PC-9 (cell line): ENCODE measurements at regions not wholly inside any gene's neighbourhood (a gene's known extent, or its start where the extent isn't known, plus 50 kb on each side); places are given as distances from the start of the nearest gene placed in this dataset.

Experiments
- BruUV-seq: library from RNA; stranded (reverse); fragments of 400-500 nt; replicated peaks from 2 replicates; lab custom pipeline; 2021; lab: Mats Ljungman, UMichigan
- CTCF ChIA-PET: fragments of 300-600 bp; sonication (Branson Sonifier 250); formaldehyde crosslinking; loops from one replicate; lab custom pipeline; 2022; ENCODE audit warnings: antibody characterized with exemption; lab: Charles Lee
- POLR2A ChIA-PET: fragments of 300-600 bp; sonication (Branson Sonifier 250); formaldehyde crosslinking; loops from one replicate; lab custom pipeline; 2022; ENCODE audit warnings: antibody characterized with exemption; ENCODE audit not compliant: unreplicated experiment; lab: Charles Lee
- DNase-seq, 2 experiments: peaks; one replicate each; pipeline versions ENCODE4 v3.0.0 to v3.0.0-alpha.2; 2015 to 2022; ENCODE audit warnings: mixed read lengths in 1 of 2
- H2AFZ ChIP-seq: fragments of 200-600 bp; sonication (generic); 2 replicates; pipeline ENCODE4 v1.8.1; 2017; ENCODE audit warnings: antibody characterized with exemption
- H3F3A ChIP-seq: fragments of 200-600 bp; sonication (generic); 2 replicates; pipeline ENCODE4 v1.8.1; 2017; ENCODE audit warnings: antibody characterized with exemption, mild to moderate bottlenecking, low read depth; ENCODE audit not compliant: insufficient read depth
- H3K27ac ChIP-seq: fragments of 200-600 bp; sonication (generic); 2 replicates; pipeline ENCODE4 v1.6.1; 2016; ENCODE audit warnings: mixed run types
- H3K27me3 ChIP-seq: fragments of 200-600 bp; sonication (generic); 2 replicates; pipeline ENCODE4 v1.6.1; 2016; ENCODE audit warnings: low read depth, mixed run types; ENCODE audit not compliant: insufficient read depth
- H3K36me3 ChIP-seq: fragments of 200-600 bp; sonication (generic); 2 replicates; pipeline ENCODE4 v1.6.1; 2016; ENCODE audit warnings: low read depth, mixed run types
- H3K4me1 ChIP-seq: fragments of 200-600 bp; sonication (generic); replicated peaks from 2 replicates; pipeline ENCODE4 v1.6.1; 2016; ENCODE audit warnings: mixed run types; ENCODE audit not compliant: insufficient read depth
- H3K4me2 ChIP-seq: fragments of 200-600 bp; sonication (generic); 2 replicates; pipeline ENCODE4 v1.6.1; 2017; ENCODE audit warnings: mixed run types
- H3K4me3 ChIP-seq: fragments of 200-600 bp; sonication (generic); 2 replicates; pipeline ENCODE4 v1.6.1; 2016; ENCODE audit warnings: mixed run types
- H3K79me2 ChIP-seq: fragments of 200-600 bp; sonication (generic); 2 replicates; pipeline ENCODE4 v1.6.1; 2017; ENCODE audit warnings: low read depth, mixed run types
- H3K9me2 ChIP-seq: fragments of 200-600 bp; sonication (generic); 2 replicates; pipeline ENCODE4 v1.8.1; 2017; ENCODE audit warnings: mild to moderate bottlenecking; ENCODE audit not compliant: insufficient read depth
- H3K9me3 ChIP-seq: fragments of 200-600 bp; sonication (generic); 2 replicates; pipeline ENCODE4 v1.8.1; 2016; ENCODE audit warnings: low read depth; ENCODE audit not compliant: insufficient read depth
- H4K20me1 ChIP-seq: fragments of 200-600 bp; sonication (generic); 2 replicates; pipeline ENCODE4 v1.8.1; 2017; ENCODE audit not compliant: insufficient read depth
- EZH2 ChIP-seq: fragments of 200-600 bp; sonication (generic); IDR thresholded peaks from 2 replicates; pipeline ENCODE4 v1.8.0; 2017; ENCODE audit warnings: antibody characterized with exemption, low read depth
- intact Hi-C: fragments of 100-400 bp; cut with micrococcal nuclease; formaldehyde crosslinking; loops from one replicate; pipeline ENCODE4 v1.10.0; 2022; ENCODE audit not compliant: unreplicated experiment
- TF ChIP-seq, protein P1 (sequence below): fragments of 200-600 bp; sonication (generic); conservative IDR thresholded peaks from 2 replicates; pipeline ENCODE4 v1.6.1; 2017; ENCODE audit warnings: mixed run types, antibody characterized with exemption, mild to moderate bottlenecking, moderate library complexity

DNA sequence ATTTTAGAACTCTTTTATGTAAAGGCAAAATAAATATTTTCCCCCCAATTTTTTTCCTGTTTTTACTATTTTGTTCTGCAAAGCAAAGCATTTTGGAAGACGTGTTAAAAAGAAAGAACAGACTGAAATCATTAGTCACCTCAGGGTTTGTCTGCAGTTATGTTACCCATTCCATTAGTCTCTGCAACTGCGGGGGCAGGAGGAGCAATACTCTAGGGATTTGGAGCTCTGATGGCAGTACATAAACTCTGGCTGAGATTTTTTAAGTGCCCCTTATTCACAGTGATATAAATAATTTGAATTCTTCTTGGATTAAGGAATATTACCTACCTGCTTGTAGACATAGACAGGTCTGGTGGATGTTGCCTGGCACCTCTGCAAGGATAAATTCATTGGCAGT lies 88.0 kb upstream of the CELF4 start:
- Histone ChIP-seq H3K9me3 (no peaks in the 10 kb centered on the region), H3K27me3 (no peaks in the 10 kb centered on the region), H2AFZ (no peak overlapping the region), H3K4me3 (no peak overlapping the region), H3K27ac (no peak overlapping the region), H4K20me1 (no peaks in the 10 kb centered on the region), H3K4me1 (no peaks in the 10 kb centered on the region), H3K36me3 (no peaks in the 10 kb centered on the region), H3K79me2 (no peaks in the 10 kb centered on the region), H3F3A (no peaks in the 10 kb centered on the region), H3K9me2 (no peaks in the 10 kb centered on the region), H3K4me2 (no peak overlapping the region)
- no peak for TF ChIP-seq EZH2
- TF ChIP-seq, protein P1, sequence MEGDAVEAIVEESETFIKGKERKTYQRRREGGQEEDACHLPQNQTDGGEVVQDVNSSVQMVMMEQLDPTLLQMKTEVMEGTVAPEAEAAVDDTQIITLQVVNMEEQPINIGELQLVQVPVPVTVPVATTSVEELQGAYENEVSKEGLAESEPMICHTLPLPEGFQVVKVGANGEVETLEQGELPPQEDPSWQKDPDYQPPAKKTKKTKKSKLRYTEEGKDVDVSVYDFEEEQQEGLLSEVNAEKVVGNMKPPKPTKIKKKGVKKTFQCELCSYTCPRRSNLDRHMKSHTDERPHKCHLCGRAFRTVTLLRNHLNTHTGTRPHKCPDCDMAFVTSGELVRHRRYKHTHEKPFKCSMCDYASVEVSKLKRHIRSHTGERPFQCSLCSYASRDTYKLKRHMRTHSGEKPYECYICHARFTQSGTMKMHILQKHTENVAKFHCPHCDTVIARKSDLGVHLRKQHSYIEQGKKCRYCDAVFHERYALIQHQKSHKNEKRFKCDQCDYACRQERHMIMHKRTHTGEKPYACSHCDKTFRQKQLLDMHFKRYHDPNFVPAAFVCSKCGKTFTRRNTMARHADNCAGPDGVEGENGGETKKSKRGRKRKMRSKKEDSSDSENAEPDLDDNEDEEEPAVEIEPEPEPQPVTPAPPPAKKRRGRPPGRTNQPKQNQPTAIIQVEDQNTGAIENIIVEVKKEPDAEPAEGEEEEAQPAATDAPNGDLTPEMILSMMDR: no peak
- DNase-seq: no peak
- intact Hi-C loops: no loop called here
- CTCF ChIA-PET: no interaction called here
- POLR2A ChIA-PET: no interaction called here
- no TSS peak for BruUV-seq

DNA sequence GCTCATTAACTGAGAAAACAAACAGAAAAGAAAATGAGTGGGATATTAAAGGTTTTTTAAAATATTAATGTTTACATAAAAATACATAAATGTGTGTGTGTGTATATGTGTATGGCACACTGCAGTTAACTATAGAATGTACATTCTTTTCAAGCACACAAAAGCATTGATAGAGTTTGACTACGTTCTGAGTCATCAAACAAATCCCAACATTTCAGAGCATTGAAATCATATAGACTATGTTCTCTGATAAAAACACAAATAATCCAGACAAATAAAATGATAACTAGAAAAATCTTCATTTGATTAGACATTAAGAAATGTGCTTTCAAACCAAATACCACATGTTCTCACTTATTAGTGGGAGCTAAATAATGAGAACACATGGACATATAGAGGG lies 84.3 kb upstream of the CELF4 start:
- no peaks in the 10 kb centered on the region for H3K27me3 ChIP-seq
- H3K9me3 ChIP-seq: no peaks in the 10 kb centered on the region
- H3F3A ChIP-seq: no peaks in the 10 kb centered on the region
- intact Hi-C loops: no loop called here
- ChIA-PET CTCF (no interaction called here), POLR2A (no interaction called here)
- no peak overlapping the region for H3K4me3 ChIP-seq
- H2AFZ ChIP-seq: no peak overlapping the region
- no peak overlapping the region for H3K27ac ChIP-seq
- H3K9me2 ChIP-seq: no peaks in the 10 kb centered on the region
- H3K4me1 ChIP-seq: no peaks in the 10 kb centered on the region
- DNase-seq: no peak
- H4K20me1 ChIP-seq: no peaks in the 10 kb centered on the region
- no TSS peak for BruUV-seq
- H3K4me2 ChIP-seq: no peak overlapping the region
- H3K36me3 ChIP-seq: no peaks in the 10 kb centered on the region
- no peak for TF ChIP-seq EZH2
- TF ChIP-seq, protein P1: no peak
- no peaks in the 10 kb centered on the region for H3K79me2 ChIP-seq

DNA sequence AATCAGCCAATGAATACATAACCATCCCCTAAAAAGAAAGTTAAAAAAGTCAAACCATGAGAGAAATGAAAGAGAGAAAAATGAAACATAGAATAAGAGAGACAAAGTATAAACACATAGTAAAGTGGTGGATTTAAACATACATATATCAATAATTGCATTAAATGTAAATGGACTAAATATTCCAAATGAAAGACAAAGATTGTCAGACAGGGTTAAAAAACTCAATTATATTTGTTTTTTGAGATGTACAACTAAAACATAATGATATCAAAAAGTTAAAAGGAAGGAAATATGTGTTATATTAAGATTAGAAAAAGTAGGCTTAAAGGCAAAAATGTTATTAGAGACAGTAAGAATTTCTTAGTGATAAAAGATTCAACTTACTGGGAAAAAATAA lies 83.8 kb upstream of the CELF4 start:
- no peaks in the 10 kb centered on the region for H3K4me1 ChIP-seq
- CTCF ChIA-PET: no interaction called here

More for the DNA sequence above, 83.8 kb upstream of the CELF4 start:
- Histone ChIP-seq H3F3A (no peaks in the 10 kb centered on the region), H3K9me2 (no peaks in the 10 kb centered on the region), H2AFZ (no peak overlapping the region), H4K20me1 (no peaks in the 10 kb centered on the region), H3K27me3 (no peaks in the 10 kb centered on the region), H3K36me3 (no peaks in the 10 kb centered on the region), H3K4me2 (no peak overlapping the region), H3K9me3 (no peaks in the 10 kb centered on the region), H3K79me2 (no peaks in the 10 kb centered on the region), H3K27ac (no peak overlapping the region), H3K4me3 (no peak overlapping the region)
- TF ChIP-seq EZH2: no peak
- TF ChIP-seq, protein P1: no peak
- no TSS peak for BruUV-seq
- DNase-seq: no peak
- POLR2A ChIA-PET: no interaction called here
- intact Hi-C loops: no loop called here
